WTC11 (cell line): ENCODE measurements at regions not wholly inside any gene's neighbourhood (a gene's known extent, or its start where the extent isn't known, plus 50 kb on each side); places are given as distances from the start of the nearest gene placed in this dataset.

ENCODE experiments used
- CREB1 ChIP-seq: sonication (generic); formaldehyde crosslinking; IDR thresholded peaks from 2 replicates; pipeline ENCODE4 v1.8.0; 2023; ENCODE audit warnings: mild to moderate bottlenecking, missing genetic modification reagents
- ESRRA ChIP-seq: sonication (generic); formaldehyde crosslinking; IDR thresholded peaks from 2 replicates; pipeline ENCODE4 v1.8.1; 2022; ENCODE audit warnings: mild to moderate bottlenecking, missing genetic modification reagents, borderline replicate concordance
- HMGA2 ChIP-seq: fragments of 250-450 bp; sonication (Bioruptor Pico); IDR thresholded peaks from 2 replicates; pipeline ENCODE4 v1.4.0; 2021; ENCODE audit warnings: mild to moderate bottlenecking, moderate library complexity
- IRF2 ChIP-seq: sonication (generic); formaldehyde crosslinking; IDR thresholded peaks from 2 replicates; pipeline ENCODE4 v1.8.0; 2022; ENCODE audit warnings: low read depth, missing genetic modification reagents, borderline replicate concordance
- KAT7 ChIP-seq: sonication (generic); formaldehyde crosslinking; IDR thresholded peaks from 2 replicates; pipeline ENCODE4 v1.8.1; 2023; ENCODE audit warnings: missing genetic modification reagents, mild to moderate bottlenecking, borderline replicate concordance
- MXD4 ChIP-seq: fragments of 250-450 bp; sonication (Bioruptor Pico); IDR thresholded peaks from 2 replicates; pipeline ENCODE4 v1.8.0; 2021; ENCODE audit warnings: mild to moderate bottlenecking, moderate library complexity, borderline replicate concordance
- SP1 ChIP-seq: sonication (generic); formaldehyde crosslinking; conservative IDR thresholded peaks from 2 replicates; pipeline ENCODE4 v1.8.1; 2022; ENCODE audit warnings: missing genetic modification reagents
- ZNF219 ChIP-seq: sonication (generic); formaldehyde crosslinking; IDR thresholded peaks from 2 replicates; pipeline ENCODE4 v1.8.0; 2023; ENCODE audit warnings: missing genetic modification reagents, mild to moderate bottlenecking, borderline replicate concordance
- TF ChIP-seq, protein P1 (sequence below): fragments of 200-600 bp; IDR thresholded peaks from 2 replicates; pipeline ENCODE4 v1.8.0; 2022; ENCODE audit warnings: antibody characterized with exemption
- TF ChIP-seq, protein P2 (sequence below): sonication (generic); formaldehyde crosslinking; IDR thresholded peaks from 2 replicates; pipeline ENCODE4 v1.8.0; 2023; ENCODE audit warnings: missing genetic modification reagents
- TF ChIP-seq, protein P3 (sequence below): sonication (generic); formaldehyde crosslinking; conservative IDR thresholded peaks from 2 replicates; pipeline ENCODE4 v1.8.1; 2023; ENCODE audit warnings: mild to moderate bottlenecking, low read depth, missing genetic modification reagents, moderate library complexity
- TF ChIP-seq, protein P4 (sequence below): sonication (generic); formaldehyde crosslinking; IDR thresholded peaks from 2 replicates; pipeline ENCODE4 v1.8.1; 2022; ENCODE audit warnings: low read depth, missing genetic modification reagents, borderline replicate concordance

DNA sequence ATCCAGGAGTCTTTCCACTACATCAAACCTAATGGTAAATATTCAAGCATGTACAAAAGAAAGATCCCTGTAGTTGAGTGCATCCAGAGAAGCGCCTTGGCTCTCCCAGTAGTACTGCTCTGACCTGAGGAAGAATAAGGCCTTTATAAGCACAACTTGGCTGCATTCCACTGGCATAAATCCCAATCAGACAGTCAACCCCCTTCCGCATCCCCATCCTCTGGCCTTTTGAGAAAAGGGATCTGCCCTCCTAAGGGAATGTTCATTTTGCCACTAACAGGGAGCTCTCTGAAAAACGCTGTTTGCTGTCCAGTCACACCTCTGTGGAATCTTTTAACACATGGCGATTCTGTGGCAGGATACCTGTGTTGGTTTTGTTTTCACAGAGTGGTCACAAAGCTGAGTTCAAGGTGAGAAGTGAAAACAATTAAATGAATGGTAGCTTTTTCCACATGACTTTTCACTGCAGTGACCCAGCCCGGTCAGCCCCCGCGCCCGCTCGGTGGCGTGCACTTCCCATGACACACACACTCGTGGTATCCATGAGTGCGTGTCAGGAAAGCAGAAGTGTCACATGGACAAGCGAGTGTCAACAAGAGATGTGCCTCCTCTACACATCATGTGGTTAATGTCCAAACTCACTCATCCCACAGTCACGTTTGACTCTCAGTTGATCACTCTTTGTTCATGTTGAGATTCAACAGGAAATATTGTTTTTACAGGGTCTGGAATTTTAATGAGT lies 112.2 kb upstream of the ENPP6 start:
- TF ChIP-seq ESRRA (CRISPR knock-in tag) (no peak), CREB1 (no peak), MXD4 (no peak), HMGA2 (no peak), ZNF219 (CRISPR knock-in tag) (no peak), KAT7 (no peak), SP1 (no peak), IRF2 (CRISPR knock-in tag) (no peak)
- TF ChIP-seq, protein P1, sequence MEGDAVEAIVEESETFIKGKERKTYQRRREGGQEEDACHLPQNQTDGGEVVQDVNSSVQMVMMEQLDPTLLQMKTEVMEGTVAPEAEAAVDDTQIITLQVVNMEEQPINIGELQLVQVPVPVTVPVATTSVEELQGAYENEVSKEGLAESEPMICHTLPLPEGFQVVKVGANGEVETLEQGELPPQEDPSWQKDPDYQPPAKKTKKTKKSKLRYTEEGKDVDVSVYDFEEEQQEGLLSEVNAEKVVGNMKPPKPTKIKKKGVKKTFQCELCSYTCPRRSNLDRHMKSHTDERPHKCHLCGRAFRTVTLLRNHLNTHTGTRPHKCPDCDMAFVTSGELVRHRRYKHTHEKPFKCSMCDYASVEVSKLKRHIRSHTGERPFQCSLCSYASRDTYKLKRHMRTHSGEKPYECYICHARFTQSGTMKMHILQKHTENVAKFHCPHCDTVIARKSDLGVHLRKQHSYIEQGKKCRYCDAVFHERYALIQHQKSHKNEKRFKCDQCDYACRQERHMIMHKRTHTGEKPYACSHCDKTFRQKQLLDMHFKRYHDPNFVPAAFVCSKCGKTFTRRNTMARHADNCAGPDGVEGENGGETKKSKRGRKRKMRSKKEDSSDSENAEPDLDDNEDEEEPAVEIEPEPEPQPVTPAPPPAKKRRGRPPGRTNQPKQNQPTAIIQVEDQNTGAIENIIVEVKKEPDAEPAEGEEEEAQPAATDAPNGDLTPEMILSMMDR: no peak
- TF ChIP-seq, protein P2, sequence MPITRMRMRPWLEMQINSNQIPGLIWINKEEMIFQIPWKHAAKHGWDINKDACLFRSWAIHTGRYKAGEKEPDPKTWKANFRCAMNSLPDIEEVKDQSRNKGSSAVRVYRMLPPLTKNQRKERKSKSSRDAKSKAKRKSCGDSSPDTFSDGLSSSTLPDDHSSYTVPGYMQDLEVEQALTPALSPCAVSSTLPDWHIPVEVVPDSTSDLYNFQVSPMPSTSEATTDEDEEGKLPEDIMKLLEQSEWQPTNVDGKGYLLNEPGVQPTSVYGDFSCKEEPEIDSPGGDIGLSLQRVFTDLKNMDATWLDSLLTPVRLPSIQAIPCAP (CRISPR knock-in tag): no peak
- TF ChIP-seq, protein P3, sequence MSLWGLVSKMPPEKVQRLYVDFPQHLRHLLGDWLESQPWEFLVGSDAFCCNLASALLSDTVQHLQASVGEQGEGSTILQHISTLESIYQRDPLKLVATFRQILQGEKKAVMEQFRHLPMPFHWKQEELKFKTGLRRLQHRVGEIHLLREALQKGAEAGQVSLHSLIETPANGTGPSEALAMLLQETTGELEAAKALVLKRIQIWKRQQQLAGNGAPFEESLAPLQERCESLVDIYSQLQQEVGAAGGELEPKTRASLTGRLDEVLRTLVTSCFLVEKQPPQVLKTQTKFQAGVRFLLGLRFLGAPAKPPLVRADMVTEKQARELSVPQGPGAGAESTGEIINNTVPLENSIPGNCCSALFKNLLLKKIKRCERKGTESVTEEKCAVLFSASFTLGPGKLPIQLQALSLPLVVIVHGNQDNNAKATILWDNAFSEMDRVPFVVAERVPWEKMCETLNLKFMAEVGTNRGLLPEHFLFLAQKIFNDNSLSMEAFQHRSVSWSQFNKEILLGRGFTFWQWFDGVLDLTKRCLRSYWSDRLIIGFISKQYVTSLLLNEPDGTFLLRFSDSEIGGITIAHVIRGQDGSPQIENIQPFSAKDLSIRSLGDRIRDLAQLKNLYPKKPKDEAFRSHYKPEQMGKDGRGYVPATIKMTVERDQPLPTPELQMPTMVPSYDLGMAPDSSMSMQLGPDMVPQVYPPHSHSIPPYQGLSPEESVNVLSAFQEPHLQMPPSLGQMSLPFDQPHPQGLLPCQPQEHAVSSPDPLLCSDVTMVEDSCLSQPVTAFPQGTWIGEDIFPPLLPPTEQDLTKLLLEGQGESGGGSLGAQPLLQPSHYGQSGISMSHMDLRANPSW (CRISPR knock-in tag): no peak
- TF ChIP-seq, protein P4, sequence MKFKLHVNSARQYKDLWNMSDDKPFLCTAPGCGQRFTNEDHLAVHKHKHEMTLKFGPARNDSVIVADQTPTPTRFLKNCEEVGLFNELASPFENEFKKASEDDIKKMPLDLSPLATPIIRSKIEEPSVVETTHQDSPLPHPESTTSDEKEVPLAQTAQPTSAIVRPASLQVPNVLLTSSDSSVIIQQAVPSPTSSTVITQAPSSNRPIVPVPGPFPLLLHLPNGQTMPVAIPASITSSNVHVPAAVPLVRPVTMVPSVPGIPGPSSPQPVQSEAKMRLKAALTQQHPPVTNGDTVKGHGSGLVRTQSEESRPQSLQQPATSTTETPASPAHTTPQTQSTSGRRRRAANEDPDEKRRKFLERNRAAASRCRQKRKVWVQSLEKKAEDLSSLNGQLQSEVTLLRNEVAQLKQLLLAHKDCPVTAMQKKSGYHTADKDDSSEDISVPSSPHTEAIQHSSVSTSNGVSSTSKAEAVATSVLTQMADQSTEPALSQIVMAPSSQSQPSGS (CRISPR knock-in tag): no peak
